Stimulated activated CD4-positive, alpha-beta T cell treated with anti-CD3 and anti-CD28 coated beads, Interleukin-1b, Interleukin-23, amount 100 ng/mL, for 48 hours (primary cell): ENCODE measurements at regions not wholly inside any gene's neighbourhood (a gene's known extent, or its start where the extent isn't known, plus 50 kb on each side); places are given as distances from the start of the nearest gene placed in this dataset.
A peak's percentile ranks its signal among the peaks of the same experiment; 100 is the strongest.
"Not testable (repeated sequence)": the region's sequence is repeated elsewhere in the genome, so short reads cannot be mapped to it uniquely, and the experiment has no call there.

ENCODE experiments used
- DNase-seq: peaks from one replicate; pipeline ENCODE4 v3.0.0-alpha.2; 2020

- DNase-seq: no peak
Observed at GRCh38 chr3:66863205-66864111, 134.6 kb upstream of the KBTBD8 start.

DNA sequence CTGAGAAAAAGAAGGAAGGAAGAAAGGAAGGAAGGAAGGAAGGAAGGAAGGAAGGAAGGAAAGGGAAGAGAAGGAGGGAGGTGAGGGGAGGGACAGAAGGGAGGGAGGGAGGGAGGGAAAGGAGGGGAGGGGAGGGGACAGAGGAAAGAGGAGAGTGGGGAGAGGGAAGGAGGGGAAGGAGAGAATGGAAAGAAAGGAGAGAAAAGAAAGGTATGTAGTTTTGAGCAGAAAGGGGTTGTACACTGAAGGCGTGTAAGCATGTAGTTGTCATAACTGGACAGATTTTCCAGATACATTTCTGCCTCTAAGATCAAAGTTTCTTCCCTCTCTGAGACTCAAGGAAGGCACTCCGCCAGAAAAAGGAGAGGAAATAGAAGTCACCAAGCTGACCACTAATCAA lies 113.4 kb upstream of the KBTBD8 start:
- no peak for DNase-seq

GRCh38 chr3:66885326-66886000 lies 112.6 kb upstream of the KBTBD8 start:
- no peak for DNase-seq

DNA sequence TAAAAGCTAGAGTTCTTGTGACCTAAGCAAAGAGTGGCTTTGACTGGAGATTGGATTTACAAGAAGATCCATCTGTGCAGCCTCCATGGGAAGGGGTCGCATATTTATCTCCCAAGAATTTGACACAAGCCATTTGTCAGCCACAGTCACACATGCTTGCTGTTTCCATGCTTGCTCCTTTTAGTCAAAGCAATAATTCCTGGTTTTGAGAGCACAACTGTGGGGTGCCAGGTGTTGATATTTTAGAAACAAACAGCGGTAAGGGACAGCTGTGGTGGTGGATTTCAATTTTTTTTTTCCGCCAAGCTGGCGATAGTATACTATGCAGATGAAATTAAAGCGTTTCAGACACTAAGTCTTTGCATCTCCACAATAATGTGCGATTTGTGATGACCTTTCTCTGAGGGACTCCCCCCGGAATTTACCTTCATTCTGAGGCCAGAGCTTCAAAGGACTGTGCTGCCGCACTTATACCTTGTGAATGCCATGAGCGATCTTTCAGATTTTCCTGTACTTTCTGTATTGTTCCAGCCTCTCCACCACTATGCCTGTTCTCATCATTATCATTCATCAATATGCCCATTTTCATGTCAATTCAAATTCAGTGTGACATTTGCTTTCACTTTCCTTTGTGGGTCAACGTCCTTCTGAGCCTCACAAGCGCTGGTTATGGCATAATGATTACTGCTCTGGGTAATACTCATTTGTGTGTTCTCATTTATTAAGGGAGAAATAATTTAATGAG lies 108.2 kb upstream of the KBTBD8 start:
- no peak for DNase-seq

DNA sequence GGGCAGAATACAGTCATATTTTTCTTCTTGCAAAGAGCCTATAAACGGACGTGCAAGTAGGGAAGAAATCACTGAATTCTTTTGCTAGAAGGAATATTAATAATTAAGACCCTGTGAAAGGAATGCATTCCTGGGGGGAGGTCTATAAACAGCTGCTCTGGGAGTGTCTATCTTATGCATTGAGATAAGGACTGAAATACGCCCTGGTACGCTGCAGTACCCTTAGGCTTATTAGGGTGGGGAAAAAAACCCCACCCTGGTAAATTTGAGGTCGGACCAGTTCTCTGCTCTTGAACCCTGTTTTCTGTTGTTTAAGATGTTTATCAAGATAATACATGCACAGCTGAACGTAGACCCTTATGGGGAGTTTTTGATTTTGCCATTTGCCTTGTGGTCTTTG lies 100.0 kb upstream of the KBTBD8 start:
- no peak for DNase-seq

DNA sequence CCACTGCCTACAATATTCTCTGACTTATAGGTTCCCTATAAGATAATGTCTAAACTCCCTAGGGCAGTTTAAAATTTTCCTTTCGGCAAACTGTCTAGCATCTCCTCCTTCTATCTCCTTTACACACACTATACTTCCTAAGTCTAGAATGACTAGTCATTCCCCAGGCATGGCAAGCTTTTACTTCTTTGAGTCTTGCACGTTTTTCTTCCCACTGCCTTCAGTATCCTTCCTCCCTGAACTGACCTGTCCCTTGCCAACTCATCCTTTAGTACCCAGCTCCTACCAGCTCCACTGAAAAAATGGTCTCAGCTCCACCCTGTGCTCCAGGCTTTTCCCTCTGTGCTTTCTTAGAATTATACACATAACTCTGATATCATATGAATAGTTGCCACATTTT lies 93.8 kb upstream of the KBTBD8 start:
- no peak for DNase-seq

DNA sequence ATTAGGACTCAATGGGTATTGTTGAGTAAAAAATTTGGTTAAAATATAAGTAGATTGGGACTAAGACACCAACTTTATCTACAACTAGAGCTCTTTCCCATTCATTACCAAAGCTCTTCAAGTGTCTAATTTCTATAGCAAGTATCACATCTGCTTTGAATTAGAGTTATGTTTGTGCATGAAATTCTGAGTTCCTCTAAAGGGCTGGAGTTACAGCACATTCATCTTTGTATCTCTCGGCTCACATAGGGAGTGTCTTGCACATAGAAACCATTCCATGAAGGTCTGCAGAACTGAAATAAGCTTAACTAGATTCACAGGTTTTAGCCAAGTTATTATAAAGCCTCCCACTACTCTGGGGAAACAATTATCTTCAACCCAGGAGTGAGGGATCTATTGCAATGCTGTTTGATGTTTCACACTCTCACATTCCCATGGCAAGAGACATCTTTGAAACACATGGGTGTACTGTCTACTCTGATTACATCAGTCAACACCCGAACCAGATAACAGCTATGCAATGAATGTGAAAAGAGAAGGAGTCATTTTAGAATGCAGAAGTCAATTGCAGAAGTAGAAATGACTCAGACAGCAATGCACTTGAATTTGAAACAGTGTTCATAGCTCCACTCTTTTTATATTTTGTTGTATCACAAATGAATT lies 93.1 kb upstream of the KBTBD8 start:
- no peak for DNase-seq

DNA sequence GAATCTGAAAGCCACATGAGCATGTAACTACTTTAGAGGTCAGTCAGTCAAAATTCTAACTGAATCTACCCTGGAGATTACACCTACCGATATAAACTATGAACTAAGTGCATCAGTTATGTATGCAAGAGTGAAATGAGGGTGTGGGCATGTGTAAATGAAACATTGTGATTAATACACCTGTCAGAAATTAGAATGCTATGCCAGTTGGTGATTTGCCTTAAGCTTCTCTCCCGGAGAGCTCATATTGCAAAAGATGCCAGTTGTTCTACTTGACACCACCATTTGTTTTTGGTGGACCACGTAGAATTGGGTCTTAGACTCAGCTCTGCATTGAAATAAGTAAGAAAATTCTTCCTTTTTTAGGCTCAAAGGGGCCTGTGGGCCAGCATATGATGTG lies 91.0 kb upstream of the KBTBD8 start:
- DNase-seq: no peak

DNA sequence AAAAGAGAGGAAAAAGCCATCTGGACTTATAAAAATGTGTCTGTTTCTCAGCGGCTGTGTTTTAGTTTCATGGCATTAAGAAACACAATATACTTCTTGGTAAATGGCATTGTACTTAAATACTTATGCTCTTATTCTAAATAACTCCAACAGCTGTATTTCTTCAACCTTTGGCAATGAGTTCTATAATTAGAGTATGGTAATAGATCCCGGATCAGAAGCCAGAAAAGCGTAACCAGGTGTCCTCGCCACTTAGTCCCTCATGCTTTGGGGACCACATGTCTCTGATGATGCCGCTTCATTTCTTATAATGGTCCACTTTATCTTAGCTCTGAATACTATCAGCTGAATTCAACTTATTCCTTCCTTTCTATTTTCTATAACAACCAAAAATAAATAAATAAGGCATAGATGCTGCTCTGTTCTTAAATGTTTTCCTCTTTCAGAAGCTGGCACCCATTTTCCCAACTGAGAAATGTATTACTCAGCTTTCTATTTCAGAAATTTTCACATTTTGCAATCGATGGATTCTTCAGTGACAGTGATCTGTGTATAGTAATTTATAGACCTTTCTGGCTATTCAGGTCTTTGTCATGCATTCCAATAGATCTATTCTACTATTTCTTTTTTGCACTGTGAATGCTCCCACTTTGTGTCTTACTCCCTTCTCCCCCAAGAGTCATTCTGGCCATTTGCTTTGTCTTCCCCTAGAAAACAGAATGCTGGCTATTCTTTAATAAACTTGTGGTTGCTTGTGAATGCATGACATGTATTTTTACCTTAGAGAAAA lies 87.6 kb upstream of the KBTBD8 start:
- no peak for DNase-seq

DNA sequence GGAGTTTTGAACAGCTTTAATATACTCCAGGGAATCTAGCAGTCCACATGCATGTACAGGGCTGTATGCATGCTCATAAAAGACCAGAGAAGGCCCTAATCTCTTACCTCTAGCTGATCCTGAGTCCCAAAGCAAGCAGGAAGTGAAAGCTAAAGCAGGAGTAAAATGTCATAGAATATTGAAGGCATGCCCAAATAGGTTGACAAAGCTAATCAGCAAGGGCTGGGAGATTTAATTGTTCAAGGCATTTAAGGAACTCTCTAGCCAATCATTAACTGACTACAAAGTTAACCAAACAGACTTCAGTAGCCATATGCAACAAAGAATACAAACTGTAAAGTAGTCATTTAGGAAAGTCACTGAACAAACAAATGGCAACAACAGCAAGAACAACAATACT lies 85.8 kb upstream of the KBTBD8 start:
- no peak for DNase-seq

DNA sequence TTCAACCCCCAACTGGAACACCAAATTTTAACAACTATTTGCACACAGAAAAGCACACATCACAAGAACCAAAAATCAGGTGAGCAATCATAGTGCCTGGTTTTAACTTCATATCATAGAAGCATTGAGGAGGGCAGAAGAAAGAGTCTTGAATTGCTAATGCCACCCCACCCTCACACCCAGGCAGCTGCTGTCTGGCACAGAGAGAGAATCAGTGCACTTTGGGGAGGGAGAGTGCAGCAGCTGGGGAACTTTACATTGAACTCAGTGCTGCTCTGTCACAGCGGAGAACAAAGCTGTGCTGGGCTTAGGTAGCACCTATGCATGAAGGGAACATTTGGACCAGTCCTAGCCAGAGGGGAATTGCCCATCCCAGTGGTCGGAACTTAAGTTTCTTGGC lies 76.0 kb upstream of the KBTBD8 start:
- DNase-seq: no peak

DNA sequence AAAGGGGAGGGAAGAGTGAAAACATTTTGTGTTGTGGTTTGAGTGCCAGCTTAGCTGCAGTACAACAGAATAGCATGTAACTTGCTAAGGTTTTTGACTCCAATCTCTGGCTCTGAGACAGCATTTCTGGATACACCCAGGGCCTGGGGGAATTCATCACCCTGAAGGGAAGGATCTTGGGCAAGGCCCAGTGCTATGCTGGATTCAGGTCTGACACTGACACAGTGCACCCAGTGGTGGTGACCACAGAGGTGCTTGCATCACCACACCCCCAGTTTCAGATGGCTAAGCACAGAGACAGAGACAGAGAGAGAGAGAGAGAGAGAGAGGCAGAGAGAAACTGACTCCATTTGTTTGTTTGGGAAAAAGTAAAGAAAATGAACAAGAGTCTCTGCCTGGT lies 74.1 kb upstream of the KBTBD8 start:
- no peak for DNase-seq

- no peak for DNase-seq
Observed at GRCh38 chr3:66928252-66928651, 69.9 kb upstream of the KBTBD8 start.

DNA sequence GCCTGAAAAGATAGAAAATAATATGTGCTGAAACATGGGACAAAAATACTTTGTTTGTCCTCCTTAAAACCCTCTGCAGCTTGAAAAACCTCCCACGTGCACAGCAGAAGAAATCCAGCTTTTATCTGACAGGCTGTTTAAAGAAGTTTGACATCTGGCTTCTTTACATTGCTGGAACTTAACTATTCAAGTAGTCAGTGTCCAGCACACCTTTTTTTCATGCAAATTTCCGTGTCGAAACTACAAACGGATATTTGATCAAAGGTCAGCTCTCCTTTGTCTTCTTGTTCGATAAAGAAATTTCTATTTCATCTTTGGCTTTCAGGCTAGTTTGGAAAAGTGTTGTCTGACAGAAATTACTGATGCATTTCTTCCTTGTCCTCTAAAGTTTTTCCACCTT lies 66.8 kb upstream of the KBTBD8 start:
- no peak for DNase-seq

GRCh38 chr3:66931699-66932098 lies 66.4 kb upstream of the KBTBD8 start:
- DNase-seq: no peak

DNA sequence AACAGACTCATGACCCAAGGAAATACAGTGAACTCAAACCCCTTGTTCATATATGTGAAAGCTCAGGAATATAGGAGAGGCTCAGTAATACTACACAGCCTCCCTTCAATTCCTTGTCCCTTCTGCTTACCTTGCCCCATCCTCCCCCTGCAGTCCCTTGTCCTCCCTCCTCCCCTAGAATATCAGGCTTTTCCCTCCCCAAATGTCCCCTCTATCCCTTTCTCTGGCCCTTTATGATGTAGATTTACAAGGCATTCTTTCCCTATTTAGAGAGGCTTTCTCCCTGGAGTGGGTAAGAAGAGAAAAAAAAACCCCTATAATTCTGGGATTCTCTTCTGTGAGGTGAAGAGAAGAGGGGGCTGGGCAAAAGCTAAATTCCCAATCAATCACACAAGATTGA lies 64.9 kb upstream of the KBTBD8 start:
- no peak for DNase-seq

GRCh38 chr3:66934041-66934440 lies 64.1 kb upstream of the KBTBD8 start:
- no peak for DNase-seq

GRCh38 chr3:66934725-66935124 lies 63.4 kb upstream of the KBTBD8 start:
- no peak for DNase-seq

DNA sequence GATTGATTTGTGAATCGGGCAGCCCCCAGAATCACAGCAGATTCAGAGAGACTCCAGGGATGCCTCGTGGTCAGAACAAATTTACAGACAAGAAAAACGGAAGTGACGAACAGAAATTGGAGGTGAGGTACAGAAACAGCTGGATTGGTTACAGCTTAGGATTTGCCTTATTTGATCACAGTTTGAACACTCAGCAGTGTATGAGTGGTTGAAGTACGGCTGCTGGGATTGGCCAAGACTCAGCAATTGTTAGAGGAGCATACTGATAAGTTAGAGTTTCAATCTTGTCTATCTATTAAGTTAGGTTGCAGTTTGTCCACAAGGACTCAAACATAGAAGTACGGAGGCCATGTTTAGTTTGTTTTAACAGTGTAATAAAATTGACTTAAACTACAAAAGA lies 61.1 kb upstream of the KBTBD8 start:
- not testable (repeated sequence) for DNase-seq

DNA sequence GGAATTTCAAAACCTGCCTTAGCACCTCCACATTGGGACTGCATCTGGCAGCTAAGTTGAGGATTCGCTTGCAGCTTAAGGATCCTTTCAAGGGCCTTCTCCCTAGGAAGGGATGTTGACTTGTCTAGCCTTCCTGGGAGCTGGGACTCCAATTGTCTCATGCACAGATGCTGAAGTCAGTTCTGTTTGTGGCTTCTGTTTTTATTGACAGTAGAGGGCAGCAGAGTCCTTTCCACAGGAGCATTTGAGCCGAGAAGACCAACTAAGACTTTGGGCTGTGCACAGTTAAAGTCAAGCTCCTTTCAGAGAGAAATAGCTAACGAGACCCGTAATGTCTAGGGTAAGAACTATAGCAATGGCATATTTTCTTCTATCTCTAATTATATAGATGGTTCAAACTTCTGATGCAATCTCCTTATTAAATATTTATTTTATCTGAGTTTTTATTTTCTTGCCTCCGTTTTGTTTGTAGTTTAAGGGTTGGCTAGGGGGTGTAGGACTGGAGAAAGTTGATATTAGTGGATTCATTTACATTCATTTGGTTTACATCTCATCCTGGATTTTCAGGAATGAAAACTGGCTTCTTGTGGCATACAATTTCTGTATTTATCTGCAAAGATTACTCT lies 59.7 kb upstream of the KBTBD8 start:
- peak; percentile 4 for DNase-seq

- DNase-seq: no peak
Observed at GRCh38 chr3:66948041-66948440, 50.1 kb upstream of the KBTBD8 start.
